ENCODE measurements at regions not wholly inside any gene's neighbourhood (a gene's known extent, or its start where the extent isn't known, plus 50 kb on each side); places are given as distances from the start of the nearest gene placed in this dataset.

DNA sequence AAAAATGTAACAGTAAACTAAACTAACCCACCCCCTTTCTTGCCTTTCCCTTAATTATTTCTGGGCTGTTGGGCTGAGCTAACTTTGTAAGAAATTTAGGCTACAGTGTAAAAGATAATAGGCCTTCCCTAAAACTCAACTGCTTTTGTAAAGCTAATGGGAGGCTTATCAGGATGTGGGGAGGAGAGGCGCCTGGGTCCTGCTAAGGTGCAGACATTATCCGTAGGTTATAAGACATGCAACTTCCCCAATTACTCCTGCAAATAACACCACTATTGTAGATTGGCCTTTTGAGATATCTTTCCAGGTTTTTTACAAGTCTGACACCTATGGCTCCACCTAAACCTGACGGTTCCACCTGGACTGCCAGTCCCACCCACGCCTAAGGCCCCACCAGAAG is 88.3 kb downstream of the NPAP1 start:
- no peak overlapping the region for H3K4me3 ChIP-seq (ENCODE audit: low read length)
- no peaks in the 10 kb centered on the region for H3K27me3 ChIP-seq (ENCODE audit: control insufficient read depth, low read length)
- H3F3A ChIP-seq (ENCODE audit: control insufficient read depth, insufficient read depth): no peaks in the 10 kb centered on the region
- H3K4me1 ChIP-seq (ENCODE audit: control insufficient read depth, low read length): no peaks in the 10 kb centered on the region
- no peaks in the 10 kb centered on the region for H3K79me2 ChIP-seq (ENCODE audit: control insufficient read depth, low read length)
- no peak overlapping the region for H3K4me2 ChIP-seq (ENCODE audit: low read length)
- no peak overlapping the region for H3K27ac ChIP-seq (ENCODE audit: low read depth, low read length)
- H3K9me2 ChIP-seq (replicated peaks; ENCODE audit: control insufficient read depth, low read length): no peaks in the 10 kb centered on the region
- TF ChIP-seq EZH2phosphoT487 (IDR thresholded peaks at IDR 0.05; ENCODE audit: borderline replicate concordance, low read length): no peak
- TF ChIP-seq, protein P1, sequence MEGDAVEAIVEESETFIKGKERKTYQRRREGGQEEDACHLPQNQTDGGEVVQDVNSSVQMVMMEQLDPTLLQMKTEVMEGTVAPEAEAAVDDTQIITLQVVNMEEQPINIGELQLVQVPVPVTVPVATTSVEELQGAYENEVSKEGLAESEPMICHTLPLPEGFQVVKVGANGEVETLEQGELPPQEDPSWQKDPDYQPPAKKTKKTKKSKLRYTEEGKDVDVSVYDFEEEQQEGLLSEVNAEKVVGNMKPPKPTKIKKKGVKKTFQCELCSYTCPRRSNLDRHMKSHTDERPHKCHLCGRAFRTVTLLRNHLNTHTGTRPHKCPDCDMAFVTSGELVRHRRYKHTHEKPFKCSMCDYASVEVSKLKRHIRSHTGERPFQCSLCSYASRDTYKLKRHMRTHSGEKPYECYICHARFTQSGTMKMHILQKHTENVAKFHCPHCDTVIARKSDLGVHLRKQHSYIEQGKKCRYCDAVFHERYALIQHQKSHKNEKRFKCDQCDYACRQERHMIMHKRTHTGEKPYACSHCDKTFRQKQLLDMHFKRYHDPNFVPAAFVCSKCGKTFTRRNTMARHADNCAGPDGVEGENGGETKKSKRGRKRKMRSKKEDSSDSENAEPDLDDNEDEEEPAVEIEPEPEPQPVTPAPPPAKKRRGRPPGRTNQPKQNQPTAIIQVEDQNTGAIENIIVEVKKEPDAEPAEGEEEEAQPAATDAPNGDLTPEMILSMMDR (IDR thresholded peaks at IDR 0.05; ENCODE audit: low read depth, low read length, poor library complexity, severe bottlenecking): no peak
- no peaks in the 10 kb centered on the region for H4K20me1 ChIP-seq (ENCODE audit: control insufficient read depth, insufficient read depth, low read depth, low read length)
- H3K9me3 ChIP-seq (ENCODE audit: control insufficient read depth, insufficient read depth, low read length): no peaks in the 10 kb centered on the region; the same call in 1 of the 2 replicates
- H3K36me3 ChIP-seq (ENCODE audit: control insufficient read depth, low read length): no peaks in the 10 kb centered on the region

DNA sequence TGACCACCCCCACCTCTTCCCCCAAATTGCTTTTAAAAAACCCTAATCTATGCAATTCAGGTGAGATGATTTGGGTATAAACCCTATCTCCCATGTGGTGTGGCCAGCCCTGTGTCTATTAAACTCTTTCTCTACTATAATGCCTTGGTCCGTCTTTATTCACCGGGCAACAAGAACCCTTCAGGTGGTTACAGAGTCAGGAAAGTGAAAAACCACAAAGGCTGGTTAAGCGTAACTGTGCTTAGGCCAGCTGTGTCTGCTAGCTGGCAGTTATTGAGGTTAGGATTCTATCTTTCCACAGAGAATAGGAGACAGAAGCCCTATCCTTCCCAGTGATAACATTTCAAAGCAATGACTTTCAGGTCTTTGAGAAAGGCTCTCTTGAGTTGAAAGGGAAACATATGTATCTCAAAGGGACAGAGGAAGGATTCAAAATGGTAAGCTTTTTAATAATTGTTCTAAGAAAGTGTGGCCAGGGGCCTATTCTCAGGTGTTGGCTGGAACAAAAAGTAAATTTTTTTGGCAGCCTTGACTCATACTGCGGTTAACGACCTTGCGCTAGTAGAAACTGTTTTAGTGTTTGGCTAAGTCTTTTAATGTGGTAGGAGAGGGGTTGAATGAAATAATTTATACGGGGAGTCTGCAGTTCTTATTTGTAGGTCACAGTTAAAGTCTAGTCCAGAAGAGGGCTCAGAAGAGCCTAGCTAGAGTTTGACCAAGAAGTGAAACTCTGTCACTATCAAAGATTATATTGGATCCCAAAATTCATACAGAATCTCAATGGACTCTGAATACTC is 89.0 kb downstream of the NPAP1 start:
- H3K9me3 ChIP-seq (ENCODE audit: control insufficient read depth, insufficient read depth, low read length): no peaks in the 10 kb centered on the region; the same call in 1 of the 2 replicates
- no peaks in the 10 kb centered on the region for H3K27me3 ChIP-seq (ENCODE audit: control insufficient read depth, low read length)
- no peak overlapping the region for H3K4me3 ChIP-seq (ENCODE audit: low read length)
- no peaks in the 10 kb centered on the region for H3F3A ChIP-seq (ENCODE audit: control insufficient read depth, insufficient read depth)
- no peaks in the 10 kb centered on the region for H4K20me1 ChIP-seq (ENCODE audit: control insufficient read depth, insufficient read depth, low read depth, low read length)
- TF ChIP-seq, protein P1 (IDR thresholded peaks at IDR 0.05; ENCODE audit: low read depth, low read length, poor library complexity, severe bottlenecking): no peak
- no peak for TF ChIP-seq EZH2phosphoT487 (IDR thresholded peaks at IDR 0.05; ENCODE audit: borderline replicate concordance, low read length)
- no peak overlapping the region for H3K4me2 ChIP-seq (ENCODE audit: low read length)
- no peaks in the 10 kb centered on the region for H3K9me2 ChIP-seq (replicated peaks; ENCODE audit: control insufficient read depth, low read length)
- H3K4me1 ChIP-seq (ENCODE audit: control insufficient read depth, low read length): no peaks in the 10 kb centered on the region
- H3K79me2 ChIP-seq (ENCODE audit: control insufficient read depth, low read length): no peaks in the 10 kb centered on the region
- no peak overlapping the region for H3K27ac ChIP-seq (ENCODE audit: low read depth, low read length)
- no peaks in the 10 kb centered on the region for H3K36me3 ChIP-seq (ENCODE audit: control insufficient read depth, low read length)

DNA sequence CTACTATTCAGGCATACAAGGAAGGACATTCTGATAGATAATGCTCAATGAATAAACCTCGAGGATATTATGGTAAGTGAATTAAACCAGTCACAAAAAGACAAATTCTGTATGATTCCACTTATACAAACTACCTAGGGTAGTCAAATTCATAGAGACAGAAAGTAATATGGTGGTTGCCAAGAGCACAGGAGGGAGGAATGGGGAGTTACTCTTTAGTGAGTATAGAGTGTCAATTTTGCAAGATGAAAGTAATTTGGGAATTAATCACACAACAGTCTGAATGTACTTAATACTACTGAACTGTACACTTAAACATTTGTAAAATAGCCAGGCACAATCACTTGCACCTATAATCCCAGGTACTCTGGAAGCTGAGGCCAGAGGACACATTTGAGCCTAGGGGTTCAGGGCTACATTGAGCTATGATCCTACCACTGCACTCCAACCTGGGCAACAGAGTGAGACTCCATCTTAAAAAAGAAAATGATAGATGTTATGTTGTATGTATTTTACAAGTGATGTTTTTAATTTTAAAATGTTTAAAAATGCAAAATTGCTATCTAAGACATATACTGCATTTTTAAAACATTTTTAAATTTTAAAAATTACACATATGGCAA is 91.0 kb downstream of the NPAP1 start:
- H4K20me1 ChIP-seq (ENCODE audit: control insufficient read depth, insufficient read depth, low read depth, low read length): no peaks in the 10 kb centered on the region
- no peak overlapping the region for H3K4me2 ChIP-seq (ENCODE audit: low read length)
- no peak overlapping the region for H3K27ac ChIP-seq (ENCODE audit: low read depth, low read length)
- no peaks in the 10 kb centered on the region for H3F3A ChIP-seq (ENCODE audit: control insufficient read depth, insufficient read depth)
- no peaks in the 10 kb centered on the region for H3K27me3 ChIP-seq (ENCODE audit: control insufficient read depth, low read length)
- H3K9me2 ChIP-seq (replicated peaks; ENCODE audit: control insufficient read depth, low read length): no peaks in the 10 kb centered on the region
- H3K4me3 ChIP-seq (ENCODE audit: low read length): no peak overlapping the region
- H3K4me1 ChIP-seq (ENCODE audit: control insufficient read depth, low read length): no peaks in the 10 kb centered on the region
- H3K79me2 ChIP-seq (ENCODE audit: control insufficient read depth, low read length): no peaks in the 10 kb centered on the region
- TF ChIP-seq EZH2phosphoT487 (IDR thresholded peaks at IDR 0.05; ENCODE audit: borderline replicate concordance, low read length): no peak
- TF ChIP-seq, protein P1 (IDR thresholded peaks at IDR 0.05; ENCODE audit: low read depth, low read length, poor library complexity, severe bottlenecking): no peak
- no peaks in the 10 kb centered on the region for H3K36me3 ChIP-seq (ENCODE audit: control insufficient read depth, low read length)
- H3K9me3 ChIP-seq (ENCODE audit: control insufficient read depth, insufficient read depth, low read length): no peaks in the 10 kb centered on the region

Measured in DOHH2 (cell line).